Hypothalamus (tissue), 51 donors: ENCODE measurements at regions not wholly inside any gene's neighbourhood (a gene's known extent, or its start where the extent isn't known, plus 50 kb on each side); places are given as distances from the start of the nearest gene placed in this dataset.

ENCODE experiments used
- DNase-seq, 51 donors: peaks; one replicate each; lab custom pipeline; 2025; lab: John Stamatoyannopoulos, UW

DNA sequence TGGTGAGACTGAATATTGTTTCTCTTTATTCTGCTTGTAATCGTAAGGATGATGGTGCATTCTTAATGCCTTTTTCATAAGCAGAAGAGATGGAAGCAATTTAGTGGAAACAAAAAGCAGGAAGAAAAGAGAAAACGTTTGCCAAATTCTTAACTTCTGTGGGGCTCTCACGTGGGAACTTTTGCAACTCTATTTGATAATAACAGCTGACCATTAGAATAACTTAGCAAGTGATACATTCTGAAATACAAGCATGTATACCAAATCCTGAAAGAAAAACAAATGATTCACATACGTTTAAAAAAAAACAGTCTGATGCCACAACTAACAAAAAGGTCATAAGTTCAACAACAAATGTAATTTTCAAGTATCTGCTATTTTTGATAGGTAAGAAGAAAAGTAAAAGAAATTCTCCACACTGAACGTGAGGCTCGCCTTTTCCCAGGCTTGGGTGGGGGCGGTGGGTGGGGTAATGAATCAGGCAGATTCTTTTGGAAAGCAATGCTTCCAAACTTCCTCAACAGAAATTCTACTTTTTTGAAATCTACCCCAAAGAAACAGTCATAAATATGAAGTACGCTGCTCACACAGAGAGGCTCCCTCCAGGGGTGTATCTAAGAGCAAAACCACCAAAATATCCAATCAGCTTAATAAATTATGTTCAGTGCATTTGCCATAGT, 446.2 kb upstream of the MGMT start:
- DNase-seq, result no peak

DNA sequence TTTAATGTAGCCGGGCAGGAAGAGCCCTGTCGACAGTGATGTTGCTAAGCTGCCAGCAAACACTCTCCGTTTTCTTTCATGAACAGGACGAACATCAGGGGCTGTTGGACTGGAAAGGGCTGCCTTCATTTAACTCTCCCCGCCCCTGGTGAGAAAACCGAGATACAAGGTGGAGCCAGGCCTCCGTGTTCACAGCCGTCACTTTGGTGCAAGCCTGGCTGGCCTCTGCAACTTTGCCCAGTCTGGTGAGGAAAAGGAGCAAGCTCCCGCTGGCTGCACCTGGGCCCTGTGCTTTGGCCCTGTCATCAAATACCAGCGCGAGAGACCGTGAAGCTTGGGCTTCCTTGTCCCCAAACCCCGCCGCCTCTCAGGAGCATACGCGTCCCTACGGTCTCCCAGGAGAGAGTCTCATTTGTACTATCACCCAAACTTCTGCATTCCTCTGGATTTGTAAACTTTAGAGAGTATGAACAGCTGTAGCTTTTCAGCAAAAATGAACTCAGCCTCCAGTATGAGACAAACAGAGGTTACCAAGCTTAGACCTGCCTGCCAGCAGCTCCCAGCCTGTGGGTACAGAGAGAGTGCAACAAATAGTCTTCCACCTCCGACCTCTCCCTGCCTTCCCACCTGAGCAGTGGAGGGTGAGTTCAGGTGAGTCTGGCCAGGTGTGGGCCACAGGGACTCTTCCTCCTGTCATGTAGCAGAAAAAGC, 445.3 kb upstream of the MGMT start:
- DNase-seq, result no peak

DNA sequence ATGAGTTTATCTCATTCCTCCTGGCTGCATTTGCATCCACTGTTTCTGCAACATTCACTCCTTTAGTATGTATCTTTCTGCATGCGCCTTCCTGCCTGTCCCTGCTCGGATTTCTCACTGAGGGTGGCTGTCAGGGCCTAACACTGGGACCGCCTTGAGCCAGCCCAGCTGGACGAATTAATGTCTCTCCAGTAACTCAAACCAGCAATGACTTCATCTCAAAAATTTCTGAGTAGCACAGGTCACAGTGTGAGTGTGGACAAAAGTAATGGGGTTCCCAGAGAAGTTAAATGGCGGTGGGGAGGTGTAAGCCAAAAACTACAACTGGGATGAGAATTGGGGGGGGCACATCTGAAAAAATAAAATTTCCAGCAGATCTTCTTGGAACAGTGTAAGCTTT, 444.0 kb upstream of the MGMT start:
- peak in 9 of 51 donors; percentile 3 to 51 (median 7) for DNase-seq

DNA sequence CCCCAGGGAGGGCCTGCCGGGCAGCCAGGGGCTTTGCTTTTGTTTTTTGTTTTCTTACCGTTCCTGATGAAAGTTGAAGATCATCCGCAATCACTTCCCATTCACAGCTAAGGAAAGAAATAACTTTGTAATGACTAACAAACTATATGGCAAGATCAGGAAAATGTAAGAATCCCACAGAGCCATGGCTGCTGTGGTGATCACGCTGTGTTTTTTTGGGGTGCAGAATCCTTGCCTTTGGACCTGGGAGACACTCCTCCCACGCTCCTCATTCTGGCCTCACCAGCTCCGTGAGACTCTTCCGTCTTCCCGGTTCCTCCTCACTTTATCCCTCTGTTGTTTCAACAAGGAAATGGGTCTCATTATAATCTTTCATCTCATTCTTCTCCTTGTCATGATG, 443.0 kb upstream of the MGMT start:
- no peak for DNase-seq

DNA sequence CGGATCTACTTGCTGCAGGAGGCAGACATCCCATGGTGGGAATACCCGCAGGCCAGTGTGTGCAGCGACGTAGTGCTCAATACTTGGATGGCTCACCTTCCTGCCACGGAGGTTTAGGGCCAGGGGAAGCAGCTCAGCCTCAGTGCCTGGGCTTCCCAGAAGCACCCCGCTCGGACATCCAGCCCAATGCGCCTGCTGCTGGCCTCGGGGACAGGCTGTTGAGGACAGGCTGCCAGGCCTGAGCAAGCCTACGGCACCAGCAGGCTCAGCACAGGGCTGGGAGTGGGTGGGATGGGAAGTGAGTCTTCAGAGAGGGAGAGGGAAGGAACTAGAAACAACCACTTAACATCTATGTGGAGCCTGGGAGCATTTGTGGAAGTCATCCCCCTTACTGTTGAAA, 441.3 kb upstream of the MGMT start:
- no peak for DNase-seq

DNA sequence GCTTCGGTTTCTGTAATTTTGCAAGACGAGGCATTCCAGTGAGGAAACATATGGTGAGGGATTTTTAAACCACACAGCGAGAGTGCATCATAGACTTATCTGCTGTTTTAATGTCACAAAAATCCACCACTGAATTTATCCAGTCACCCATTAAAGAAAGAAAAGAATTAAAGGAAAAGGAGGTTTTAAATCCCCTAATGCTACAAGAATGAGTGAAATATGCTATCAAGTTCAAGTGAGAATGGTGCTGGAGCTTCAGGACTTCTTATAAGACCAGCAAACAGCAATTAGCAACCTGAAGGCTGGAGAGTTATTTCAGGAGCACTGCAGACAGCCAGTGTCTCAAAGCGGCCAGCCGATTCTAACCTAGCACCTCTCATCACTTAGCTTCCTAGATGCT, 439.1 kb upstream of the MGMT start:
- no peak for DNase-seq

DNA sequence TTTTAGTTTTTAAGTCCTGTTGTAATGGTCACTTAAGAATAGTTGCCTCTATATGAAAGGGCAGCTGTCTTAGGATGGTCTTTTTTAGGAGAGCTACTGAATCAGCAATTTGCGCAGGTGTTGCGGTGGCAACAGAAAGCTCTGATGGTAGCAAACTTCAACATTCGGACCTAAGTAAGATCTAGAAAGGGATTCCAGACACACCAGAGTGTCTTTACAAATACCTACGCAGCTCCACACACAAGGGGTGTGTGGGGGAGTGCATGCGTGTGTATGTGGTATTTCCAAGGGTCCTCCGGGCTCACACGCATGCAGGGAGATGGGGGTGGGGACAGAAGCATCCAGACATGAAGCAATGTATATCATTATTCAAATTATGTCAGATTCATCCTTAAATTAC, 438.6 kb upstream of the MGMT start:
- DNase-seq, result no peak

DNA sequence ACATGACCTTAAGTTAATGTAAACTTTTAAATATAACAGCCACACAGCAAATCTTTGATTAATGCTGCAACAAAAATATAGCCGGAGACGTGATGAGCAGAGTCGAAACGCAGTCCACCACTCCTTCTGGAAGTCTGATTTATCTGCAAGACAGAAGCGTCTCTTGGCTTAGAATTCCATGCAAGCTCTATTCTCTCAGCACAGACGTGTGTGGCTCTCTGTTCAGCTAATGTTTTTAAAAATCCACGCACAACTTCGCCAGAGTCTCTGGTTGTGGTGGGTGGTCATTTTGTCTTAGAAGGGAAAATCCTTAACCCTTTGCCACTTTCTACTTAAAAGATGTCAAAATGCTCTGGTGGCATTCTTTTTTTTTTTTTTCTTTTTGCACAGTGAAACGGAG, 438.0 kb upstream of the MGMT start:
- no peak for DNase-seq

DNA sequence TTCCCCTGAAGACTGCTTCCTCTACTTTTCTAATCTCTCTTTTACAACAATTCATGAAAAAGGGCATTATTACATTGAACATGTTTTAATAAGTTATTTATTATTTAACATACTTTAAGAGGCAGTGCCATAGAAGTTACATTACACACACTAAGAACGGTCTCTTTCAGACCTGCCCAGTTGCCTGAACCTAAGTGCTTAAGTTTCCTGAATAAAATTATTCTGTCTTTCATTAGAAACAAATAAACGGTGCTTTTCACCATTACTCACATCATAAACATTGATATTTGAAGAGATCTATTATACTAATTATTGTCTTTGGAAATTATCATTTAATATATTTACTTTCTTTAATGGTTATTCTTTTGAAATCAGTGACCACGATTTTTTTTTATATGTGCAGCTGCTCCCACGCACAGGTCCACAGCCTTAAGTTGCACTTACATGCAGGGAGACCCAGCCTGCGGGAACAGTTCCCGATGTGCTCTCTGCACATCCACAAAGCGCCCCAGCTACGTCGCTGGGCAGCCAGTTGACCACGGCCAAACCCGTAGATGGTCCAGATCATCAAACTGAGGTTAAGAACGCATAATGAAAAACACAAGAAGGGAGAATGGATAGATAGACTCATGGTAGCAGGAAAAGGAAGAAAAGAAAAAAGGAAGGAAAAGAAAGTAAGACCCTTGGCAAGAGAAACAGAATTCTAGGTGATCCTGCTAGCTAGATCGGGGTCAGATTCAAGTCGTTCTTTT, 437.0 kb upstream of the MGMT start:
- no peak for DNase-seq

DNA sequence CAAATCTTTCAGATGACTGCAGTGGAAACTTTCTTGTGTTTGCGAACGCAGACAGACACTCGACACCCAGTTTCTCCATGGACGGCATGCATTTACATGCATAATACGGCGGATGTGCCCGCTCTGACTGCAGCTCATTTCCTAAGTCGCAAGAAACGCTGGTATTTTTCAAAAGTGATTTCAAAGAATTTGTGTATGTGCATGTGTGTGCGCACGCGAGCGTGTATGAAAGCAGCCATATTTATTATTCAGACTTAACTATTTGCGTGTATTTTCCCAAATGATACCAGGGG, 436.5 kb upstream of the MGMT start:
- DNase-seq, result no peak

DNA sequence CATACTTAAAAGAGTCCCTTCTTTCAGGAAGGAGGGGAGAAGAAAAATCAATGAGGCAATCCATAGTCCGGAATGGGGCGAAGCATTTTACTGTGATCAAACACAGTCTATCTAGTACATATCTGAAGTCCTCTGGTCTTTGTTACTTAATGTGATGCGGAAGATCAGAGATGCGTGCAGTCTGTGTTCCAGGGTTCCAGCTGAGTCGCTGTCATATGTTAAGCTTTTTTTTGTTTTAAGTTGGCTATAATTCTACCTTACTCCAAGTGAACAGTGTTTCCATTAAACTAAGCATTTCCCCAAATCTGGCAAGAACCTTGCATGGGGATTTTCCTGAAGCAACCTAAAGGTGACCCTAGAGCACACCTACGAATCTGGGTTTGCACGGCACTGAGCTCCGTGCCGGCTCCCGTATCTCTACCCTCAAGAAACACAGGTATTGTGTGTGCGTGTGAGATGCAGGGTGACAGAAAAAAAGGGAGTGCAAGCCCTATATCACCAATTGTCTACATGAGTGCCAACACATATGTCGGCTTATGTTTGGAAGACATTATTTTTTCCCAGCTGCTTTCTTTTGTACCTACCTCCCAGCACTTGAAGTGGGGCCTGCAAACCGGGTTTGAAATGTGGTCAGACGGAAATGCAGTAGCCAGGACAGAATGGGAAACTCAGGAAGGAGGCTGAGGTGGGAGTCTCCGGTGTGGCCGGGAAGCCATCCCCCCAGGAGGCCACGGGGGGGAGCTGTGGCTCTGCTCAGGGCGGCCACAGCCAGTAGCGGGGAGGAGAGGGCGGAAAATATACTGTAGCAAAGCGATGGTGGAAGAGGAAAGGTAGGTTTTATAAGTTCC, 435.8 kb upstream of the MGMT start:
- DNase-seq, result peak in 23 of 51 donors; percentile 4 to 59 (median 20)

DNA sequence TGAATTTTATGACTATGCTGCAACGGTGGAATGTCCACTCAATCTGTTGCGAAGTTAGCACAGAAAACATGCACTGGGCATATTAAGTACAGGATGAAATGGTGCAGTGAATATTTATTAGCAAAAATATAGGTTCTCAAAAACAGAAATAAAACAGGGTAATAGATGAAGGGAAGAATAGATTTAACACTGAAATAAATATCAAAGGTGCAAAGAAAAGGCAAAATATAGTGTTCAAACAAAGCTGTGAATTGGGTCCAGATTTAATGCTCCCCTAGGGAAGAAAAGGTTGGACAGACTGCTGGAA, 435.2 kb upstream of the MGMT start:
- no peak for DNase-seq

DNA sequence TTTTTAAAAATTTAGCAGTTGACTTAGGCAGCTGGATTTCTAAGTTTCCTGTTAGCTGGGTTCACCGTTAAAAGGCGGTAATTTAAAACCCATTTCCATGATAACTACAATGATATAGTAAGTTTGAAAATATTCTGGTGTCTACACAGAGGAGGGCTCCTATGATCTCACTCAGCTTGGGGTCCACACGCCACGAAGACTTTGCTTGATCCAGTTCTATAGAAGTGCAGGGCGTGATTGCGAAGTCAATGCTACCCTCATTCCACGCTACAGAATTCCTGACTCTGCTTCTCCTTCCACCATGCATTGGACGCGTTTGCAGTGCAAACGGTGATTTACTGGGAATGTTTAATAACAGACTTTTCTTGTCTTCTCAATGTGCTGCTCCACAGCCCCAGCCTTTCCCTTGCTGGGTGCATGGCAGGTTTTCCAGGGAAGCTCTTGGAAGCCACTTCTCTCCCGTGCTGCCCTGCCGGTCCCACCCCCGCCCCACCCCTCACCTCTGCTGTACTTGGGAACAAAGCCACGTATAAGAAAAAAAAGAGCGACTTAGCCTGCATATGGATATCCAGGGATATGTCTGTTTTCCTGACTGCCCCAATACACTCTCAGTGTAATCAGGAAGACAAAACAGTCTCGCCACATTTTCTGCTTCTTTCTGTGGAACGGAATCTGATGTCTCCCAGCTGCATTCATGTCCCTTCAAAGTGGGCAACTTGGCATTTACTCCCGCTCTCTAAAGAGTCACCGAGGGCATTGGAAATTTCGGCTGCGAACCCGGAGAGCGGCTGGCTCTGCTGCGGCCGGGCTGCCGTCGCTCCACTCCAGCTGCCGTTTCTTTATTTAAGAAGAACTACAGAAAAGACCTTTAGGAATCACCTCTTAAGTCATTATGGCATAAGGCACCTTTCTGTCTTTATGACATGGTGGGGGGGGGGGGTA, 434.4 kb upstream of the MGMT start:
- DNase-seq, result no peak

DNA sequence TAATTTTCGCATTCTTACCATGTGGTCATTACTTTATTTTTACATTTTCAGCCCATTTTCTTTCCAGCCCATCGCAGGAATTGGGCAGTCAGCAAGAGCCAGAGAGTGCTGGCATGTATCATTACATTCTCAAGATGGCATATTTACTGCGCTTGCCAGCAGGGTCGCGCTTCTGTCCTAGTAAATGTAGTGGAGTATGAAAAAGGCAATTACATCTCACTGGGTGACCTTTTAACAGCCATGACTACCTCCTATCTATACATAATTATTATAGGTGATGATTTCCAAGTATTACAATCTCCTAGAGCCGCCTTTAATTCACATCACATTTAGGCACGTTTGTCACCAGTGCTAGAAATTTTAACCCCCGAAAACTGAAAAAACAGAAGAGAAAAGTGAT, 433.7 kb upstream of the MGMT start:
- no peak for DNase-seq

DNA sequence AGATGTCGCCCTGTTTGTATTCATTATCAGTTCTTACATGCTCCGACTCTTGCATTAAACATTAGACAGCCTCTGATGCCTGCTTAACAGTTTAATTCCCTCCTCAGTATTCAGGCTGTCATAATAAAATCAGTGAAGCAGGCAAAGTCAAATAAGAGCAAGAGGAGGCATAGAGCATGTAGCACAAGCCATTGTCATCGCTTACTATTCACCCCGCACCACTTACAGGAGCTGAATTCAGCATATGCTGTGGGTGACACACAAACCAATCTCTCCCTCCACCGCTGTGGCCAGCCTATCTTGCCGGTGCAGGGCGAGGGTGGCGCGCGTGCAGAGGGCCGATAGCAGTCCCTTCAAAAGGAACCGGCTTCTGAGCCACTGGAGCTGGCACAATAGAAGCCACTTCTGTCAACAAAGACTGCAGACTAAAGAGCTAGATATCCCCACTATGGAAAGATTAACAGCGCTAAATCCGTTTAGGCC, 433.2 kb upstream of the MGMT start:
- DNase-seq, result no peak

DNA sequence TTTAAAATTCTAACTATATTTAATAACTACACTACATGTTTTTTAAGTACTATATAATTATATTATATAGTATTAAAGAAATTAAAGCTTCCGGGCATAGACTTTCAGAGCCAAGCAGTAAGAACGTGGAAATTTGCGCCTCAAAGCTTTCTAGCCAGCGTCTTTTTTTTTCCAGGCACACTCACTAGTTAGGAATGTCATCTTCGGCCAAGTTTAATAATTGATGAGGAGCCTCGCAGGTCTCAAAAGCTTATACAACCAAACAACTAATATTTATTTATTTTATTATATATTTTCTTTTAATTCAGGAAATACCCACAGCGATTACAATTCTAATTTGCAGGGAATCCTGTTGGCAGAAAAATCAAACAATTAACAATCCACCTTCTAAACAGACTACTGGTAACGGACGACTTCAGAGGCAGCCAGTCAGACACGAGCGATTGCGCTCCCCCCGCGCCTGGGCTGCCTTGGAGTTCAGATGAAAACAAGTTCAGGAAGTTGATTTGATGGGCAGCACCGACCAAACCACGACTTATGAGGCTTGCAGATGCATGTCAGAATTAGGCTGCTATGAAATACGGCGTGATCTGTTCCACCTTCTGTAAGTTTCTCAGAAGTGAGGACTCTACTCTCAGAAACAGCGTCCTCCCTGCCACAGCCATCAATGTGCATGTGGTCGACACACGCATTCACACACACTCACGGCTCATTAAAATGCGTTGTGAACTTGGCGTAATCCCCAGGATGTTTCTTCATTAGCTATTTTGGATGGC, 431.8 kb upstream of the MGMT start:
- DNase-seq, result no peak

DNA sequence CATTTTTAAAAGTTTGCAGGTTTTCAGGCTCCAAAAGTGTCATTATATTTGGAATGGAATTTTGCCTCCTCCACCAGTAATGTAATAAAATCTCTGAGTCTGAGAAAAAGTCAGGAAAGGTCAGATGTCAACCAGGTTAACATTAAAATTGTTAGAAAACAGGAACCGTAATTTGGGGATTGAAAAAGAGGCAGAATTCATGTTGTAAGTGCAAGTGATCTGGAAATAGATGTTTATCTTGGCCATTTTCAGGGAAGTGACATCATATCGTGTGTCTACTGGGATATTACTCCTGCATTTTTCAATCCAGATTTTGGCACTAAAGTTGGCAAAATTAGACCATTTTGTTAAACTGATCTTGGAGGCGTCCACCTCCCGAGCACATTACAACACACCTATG, 428.5 kb upstream of the MGMT start:
- DNase-seq, result no peak

DNA sequence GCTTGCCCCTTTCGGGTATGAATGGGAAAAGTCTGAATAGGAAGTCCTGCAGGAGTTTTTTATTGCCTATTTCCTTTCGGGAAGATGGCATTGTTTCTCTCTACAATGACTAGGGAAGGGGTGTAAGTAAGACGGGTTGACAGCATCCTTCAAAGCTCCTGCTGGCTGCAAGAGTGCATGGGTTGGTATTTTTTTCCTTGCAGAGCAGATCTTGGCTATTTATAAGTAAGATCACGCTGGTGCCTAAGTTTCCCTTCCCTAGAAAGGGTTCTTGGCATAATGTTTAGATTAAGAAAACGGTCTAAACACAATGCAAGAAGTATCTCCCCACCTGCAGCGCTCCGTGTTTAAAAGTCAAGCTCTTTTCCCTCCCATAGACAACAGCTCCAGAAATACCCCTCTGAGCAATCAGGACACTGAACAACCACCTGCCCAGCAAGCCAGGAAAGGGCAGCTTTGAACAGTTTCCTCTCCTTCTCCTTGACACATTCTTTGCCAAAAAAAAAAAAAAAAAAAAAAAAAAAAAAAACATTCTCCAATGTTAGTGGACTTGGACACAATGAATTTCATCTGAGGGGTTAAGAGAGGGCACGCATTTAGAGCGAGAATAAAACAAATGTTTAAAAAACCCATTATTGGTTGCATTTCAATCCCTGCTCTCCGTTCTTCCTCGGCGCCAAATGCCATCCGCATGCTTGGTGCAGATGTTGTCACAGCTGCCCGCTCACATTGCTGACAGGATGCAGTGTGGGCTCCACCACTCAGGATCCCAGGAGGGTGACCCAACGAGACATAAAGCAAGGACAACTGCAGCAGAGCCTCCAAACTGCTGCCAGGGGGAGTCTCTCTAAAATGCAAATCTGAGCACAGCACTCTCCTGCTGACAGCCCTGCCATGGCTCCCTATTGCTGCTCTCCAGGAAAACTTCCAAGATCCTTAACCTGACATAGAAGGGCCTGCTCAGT, 427.4 kb upstream of the MGMT start:
- no peak for DNase-seq
